HCT116 (cell line): ENCODE measurements at regions not wholly inside any gene's neighbourhood (a gene's known extent, or its start where the extent isn't known, plus 50 kb on each side); places are given as distances from the start of the nearest gene placed in this dataset.

Experiments used
- ATAC-seq: fragments of 200-7000 bp; cut with Tn5 transposase; 2 replicates; pipeline ENCODE4 v1.9.1; 2020; ENCODE audit warnings: mild to moderate bottlenecking, moderate library complexity
- BruUV-seq: library from RNA; stranded (reverse); fragments of 400-500 nt; replicated peaks from 2 replicates; lab custom pipeline; 2021; lab: Mats Ljungman, UMichigan
- CTCF ChIA-PET: fragments of 300-600 bp; sonication (Branson Sonifier 250); formaldehyde crosslinking; loops from one replicate; lab custom pipeline; 2021; ENCODE audit warnings: antibody characterized with exemption; lab: Charles Lee
- POLR2A ChIA-PET: fragments of 300-600, 350-600 bp; sonication (Branson Sonifier 250); formaldehyde crosslinking; loops from one replicate; lab custom pipeline; 2021; ENCODE audit warnings: antibody characterized with exemption; lab: Charles Lee
- RAD21 ChIA-PET, 2 experiments: fragments of 300-600 bp; sonication (Branson Sonifier 250); formaldehyde crosslinking; loops; one replicate each; lab custom pipeline; 2023; ENCODE audit warnings: low total read pairs in 2 of 2; ENCODE audit not compliant: uncharacterized antibody in 2 of 2, unreplicated experiment in 2 of 2, low non-redundant PET in 1 of 2; lab: Charles Lee
- DNase-seq: peaks from one replicate; pipeline ENCODE4 v3.0.0-alpha.2; 2010; ENCODE audit warnings: low read depth, low spot score
- H2AFZ ChIP-seq: fragments of 200-600 bp; shearing (Covaris generic), sonication (generic); 2 replicates; pipeline ENCODE4 v1.6.1; 2017; ENCODE audit warnings: low read depth, mixed run types, mixed read lengths, antibody characterized with exemption, low read length; ENCODE audit not compliant: poor library complexity, severe bottlenecking
- H3K27ac ChIP-seq: 2 replicates; pipeline ENCODE4 v1.5.1; 2012; ENCODE audit warnings: low read depth, low read length
- H3K27me3 ChIP-seq: fragments of 200-600 bp; sonication (generic); 2 replicates; pipeline ENCODE4 v1.6.1; 2016; ENCODE audit warnings: mixed run types, low read length, mixed read lengths; ENCODE audit not compliant: insufficient read depth
- H3K36me3 ChIP-seq, 2 experiments: fragments of 200-500 bp in 1 of 2; fragments of 200-600 bp in 1 of 2; sonication (Bioruptor generic) in 1 of 2; sonication (generic) in 1 of 2; 2 replicates each; pipeline versions ENCODE4 v1.5.1 to v1.6.1; 2014 to 2016; ENCODE audit warnings: low read length in 2 of 2, inconsistent platforms in 1 of 2, mixed read lengths in 1 of 2, mixed run types in 1 of 2; ENCODE audit not compliant: insufficient read depth in 2 of 2, control insufficient read depth in 1 of 2
- H3K4me1 ChIP-seq, 2 experiments: fragments of 200-600 bp in 1 of 2; sonication (generic) in 1 of 2; 2 replicates each; pipeline versions ENCODE4 v1.5.1 to v1.6.1; 2012 to 2017; ENCODE audit warnings: low read length in 2 of 2, inconsistent platforms in 1 of 2, mild to moderate bottlenecking in 1 of 2, mixed read lengths in 1 of 2, mixed run types in 1 of 2, moderate library complexity in 1 of 2; ENCODE audit not compliant: insufficient read depth in 2 of 2, control insufficient read depth in 1 of 2
- H3K4me2 ChIP-seq: fragments of 200-600 bp; sonication (generic); 2 replicates; pipeline ENCODE4 v1.6.1; 2017; ENCODE audit warnings: mixed run types, low read length, mixed read lengths
- H3K4me3 ChIP-seq, 2 experiments: fragments of 200-600 bp in 1 of 2; sonication (generic) in 1 of 2; replicated peaks in 1 of 2; 2 replicates each; pipeline ENCODE4 v1.5.1; 2011 to 2016; ENCODE audit warnings: low read length in 2 of 2, control low read depth in 1 of 2, low read depth in 1 of 2, mild to moderate bottlenecking in 1 of 2, mixed read lengths in 1 of 2, mixed run types in 1 of 2
- H3K79me2 ChIP-seq: fragments of 200-600 bp; sonication (generic); 2 replicates; pipeline ENCODE4 v1.6.1; 2017; ENCODE audit warnings: mild to moderate bottlenecking, mixed run types, low read length, moderate library complexity, mixed read lengths; ENCODE audit not compliant: insufficient read depth
- H3K9ac ChIP-seq: fragments of 200-600 bp; sonication (generic); 2 replicates; pipeline ENCODE4 v1.6.1; 2016; ENCODE audit warnings: low read length, mixed read lengths
- H3K9me2 ChIP-seq: fragments of 200-600 bp; sonication (generic), shearing (Covaris generic); 2 replicates; pipeline ENCODE4 v1.6.1; 2017; ENCODE audit warnings: mixed run types, mild to moderate bottlenecking, moderate library complexity; ENCODE audit not compliant: insufficient read depth
- H3K9me3 ChIP-seq, 2 experiments: fragments of 200-500 bp in 1 of 2; fragments of 200-600 bp in 1 of 2; sonication (Bioruptor generic) in 1 of 2; sonication (generic) in 1 of 2; 2 replicates each; pipeline ENCODE4 v1.6.1; 2014 to 2017; ENCODE audit warnings: low read length in 2 of 2, mixed read lengths in 2 of 2, inconsistent platforms in 1 of 2, low read depth in 1 of 2, mild to moderate bottlenecking in 1 of 2, mixed run types in 1 of 2, moderate library complexity in 1 of 2; ENCODE audit not compliant: control insufficient read depth in 1 of 2, insufficient read depth in 1 of 2
- H4K20me1 ChIP-seq: fragments of 200-600 bp; sonication (generic), shearing (Covaris generic); 2 replicates; pipeline ENCODE4 v1.6.1; 2017; ENCODE audit warnings: mixed run types, mild to moderate bottlenecking, moderate library complexity; ENCODE audit not compliant: insufficient read depth
- CBX3 ChIP-seq: IDR thresholded peaks from 2 replicates; pipeline ENCODE4 v1.6.1; 2012; ENCODE audit warnings: low read depth
- EGR1 ChIP-seq: IDR thresholded peaks from 2 replicates; pipeline ENCODE4 v1.6.1; 2012; ENCODE audit warnings: low read depth
- RAD21 ChIP-seq: IDR thresholded peaks from 2 replicates; pipeline ENCODE4 v1.6.1; 2012; ENCODE audit warnings: low read depth, mild to moderate bottlenecking
- SIN3A ChIP-seq: IDR thresholded peaks from 2 replicates; pipeline ENCODE4 v1.6.1; 2012; ENCODE audit warnings: low read depth
- SP1 ChIP-seq: IDR thresholded peaks from 2 replicates; pipeline ENCODE4 v1.6.1; 2012; ENCODE audit warnings: low read depth
- SRF ChIP-seq: IDR thresholded peaks from 2 replicates; pipeline ENCODE4 v1.6.1; 2012; ENCODE audit warnings: low read depth
- YY1 ChIP-seq: IDR thresholded peaks from 2 replicates; pipeline ENCODE4 v1.6.1; 2011; ENCODE audit warnings: low read length, low read depth, moderate library complexity, mild to moderate bottlenecking; ENCODE audit not compliant: insufficient replicate concordance; ENCODE audit errors: extremely low read depth
- ZFX ChIP-seq: fragments of 450-650 bp; IDR thresholded peaks from 2 replicates; pipeline ENCODE4 v1.6.1; 2017
- ZNF274 ChIP-seq: fragments of 200-500 bp; sonication (Bioruptor generic); IDR thresholded peaks from 2 replicates; pipeline ENCODE4 v1.6.1; 2014; ENCODE audit warnings: mild to moderate bottlenecking, low read depth, low read length, inconsistent platforms
- intact Hi-C: fragments of 100-400 bp; cut with micrococcal nuclease; formaldehyde crosslinking; loops from 2 replicates; pipeline ENCODE4 v1.10.0; 2022
- TF ChIP-seq, protein P1 (sequence below), 3 experiments: fragments of 200-600 bp in 1 of 3; sonication (generic) in 1 of 3; IDR thresholded peaks in 2 of 3; conservative IDR thresholded peaks in 1 of 3; 2 replicates each; pipeline ENCODE4 v1.5.1; 2012 to 2017; ENCODE audit warnings: low read depth in 2 of 3, low read length in 2 of 3, antibody characterized with exemption in 1 of 3, borderline replicate concordance in 1 of 3, control low read depth in 1 of 3, mild to moderate bottlenecking in 1 of 3, mixed read lengths in 1 of 3, mixed run types in 1 of 3, moderate library complexity in 1 of 3; ENCODE audit not compliant: insufficient read depth in 1 of 3
- TF ChIP-seq, protein P2 (sequence below): IDR thresholded peaks from 2 replicates; pipeline ENCODE4 v1.6.1; 2012

GRCh38 chr3:194877291-194878119 lies 191.8 kb downstream of the FAM43A start (continued):
- TF ChIP-seq, protein P1, sequence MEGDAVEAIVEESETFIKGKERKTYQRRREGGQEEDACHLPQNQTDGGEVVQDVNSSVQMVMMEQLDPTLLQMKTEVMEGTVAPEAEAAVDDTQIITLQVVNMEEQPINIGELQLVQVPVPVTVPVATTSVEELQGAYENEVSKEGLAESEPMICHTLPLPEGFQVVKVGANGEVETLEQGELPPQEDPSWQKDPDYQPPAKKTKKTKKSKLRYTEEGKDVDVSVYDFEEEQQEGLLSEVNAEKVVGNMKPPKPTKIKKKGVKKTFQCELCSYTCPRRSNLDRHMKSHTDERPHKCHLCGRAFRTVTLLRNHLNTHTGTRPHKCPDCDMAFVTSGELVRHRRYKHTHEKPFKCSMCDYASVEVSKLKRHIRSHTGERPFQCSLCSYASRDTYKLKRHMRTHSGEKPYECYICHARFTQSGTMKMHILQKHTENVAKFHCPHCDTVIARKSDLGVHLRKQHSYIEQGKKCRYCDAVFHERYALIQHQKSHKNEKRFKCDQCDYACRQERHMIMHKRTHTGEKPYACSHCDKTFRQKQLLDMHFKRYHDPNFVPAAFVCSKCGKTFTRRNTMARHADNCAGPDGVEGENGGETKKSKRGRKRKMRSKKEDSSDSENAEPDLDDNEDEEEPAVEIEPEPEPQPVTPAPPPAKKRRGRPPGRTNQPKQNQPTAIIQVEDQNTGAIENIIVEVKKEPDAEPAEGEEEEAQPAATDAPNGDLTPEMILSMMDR (IDR thresholded peaks at IDR 0.05 in 2 of 3, conservative IDR thresholded peaks at IDR 0.05 in 1 of 3; ENCODE audit: borderline replicate concordance in 1 of 3, insufficient read depth in 1 of 3, low read depth in 2 of 3, low read length in 2 of 3): no peak
- no peak for TF ChIP-seq ZNF274

DNA sequence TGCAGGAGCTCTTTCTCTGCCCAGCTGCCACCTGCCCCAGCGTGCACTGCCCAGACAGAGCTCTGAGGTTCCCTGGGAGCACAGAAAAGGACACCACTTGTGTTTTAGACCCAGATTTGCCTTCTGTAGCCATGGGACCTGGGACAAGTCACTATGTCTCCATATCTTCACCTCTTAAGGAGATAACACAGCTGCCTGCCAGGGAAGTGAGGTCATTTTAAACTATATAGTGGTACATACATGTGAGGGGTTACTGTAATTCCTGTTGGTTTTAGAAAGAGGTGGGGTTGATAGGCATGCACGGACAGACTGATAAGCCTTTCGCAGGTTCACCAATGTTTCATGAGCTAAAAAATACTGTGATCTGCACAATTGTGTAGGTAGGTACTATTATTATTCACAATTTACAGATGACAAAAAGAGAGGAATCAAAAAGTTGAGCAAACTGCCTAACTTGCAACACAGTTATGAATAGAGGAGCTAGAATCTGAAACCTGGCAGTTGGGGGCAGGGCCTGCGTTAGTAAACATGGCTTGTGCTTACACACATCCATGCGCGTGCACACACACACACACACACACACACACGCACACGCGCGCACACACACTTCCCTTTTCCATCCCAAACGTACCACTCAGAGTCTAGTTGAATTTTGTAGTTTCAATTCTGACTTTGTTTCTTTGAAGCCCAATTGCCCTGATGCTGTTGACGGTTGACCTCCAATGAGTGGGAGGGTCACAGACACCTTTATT lies 193.6 kb downstream of the FAM43A start:
- Histone ChIP-seq H3K27me3 (no peaks in the 10 kb centered on the region), H3K4me2 (no peak overlapping the region), H3K79me2 (no peaks in the 10 kb centered on the region), H3K4me3 (no peak overlapping the region), H3K9me3 (peaks cover 0 to 8% of the 10 kb centered on the region in 2 experiments; a peak in 1 of 4 replicates), H3K36me3 (no peaks in the 10 kb centered on the region), H3K9me2 (no peaks in the 10 kb centered on the region), H3K27ac (no peak overlapping the region), H3K4me1 (no peaks in the 10 kb centered on the region), H3K9ac (no peak overlapping the region), H4K20me1 (no peaks in the 10 kb centered on the region)
- POLR2A ChIA-PET: interaction anchor here (0.7 kb wide), 1 partner anchor 43 kb away, joined by 3 read pairs; no protein-coding TSS in a partner anchor
- no peak for ATAC-seq
- BruUV-seq: no TSS peak
- DNase-seq: no peak
- TF ChIP-seq SRF (no peak), ZFX (no peak), CBX3 (no peak), YY1 (no peak), SIN3A (no peak), EGR1 (no peak), ZNF274 (no peak), SP1 (no peak), RAD21 (no peak)
- TF ChIP-seq, protein P2, sequence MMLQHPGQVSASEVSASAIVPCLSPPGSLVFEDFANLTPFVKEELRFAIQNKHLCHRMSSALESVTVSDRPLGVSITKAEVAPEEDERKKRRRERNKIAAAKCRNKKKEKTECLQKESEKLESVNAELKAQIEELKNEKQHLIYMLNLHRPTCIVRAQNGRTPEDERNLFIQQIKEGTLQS: no peak
- TF ChIP-seq, all 23 proteins: peak for 0
- CTCF ChIA-PET: no interaction called here
- intact Hi-C loops: loop anchor here (10.0 kb wide), 1 partner anchor 225 kb away; no protein-coding TSS in a partner anchor
- RAD21 ChIA-PET: no interaction called here
- no peak overlapping the region for H2AFZ ChIP-seq
